H54 (cell line): ENCODE measurements at regions not wholly inside any gene's neighbourhood (a gene's known extent, or its start where the extent isn't known, plus 50 kb on each side); places are given as distances from the start of the nearest gene placed in this dataset.
A peak's percentile ranks its signal among the peaks of the same experiment; 100 is the strongest.

Experiments
- DNase-seq: peaks from one replicate; pipeline ENCODE4 v3.0.0; 2011; ENCODE audit warnings: low spot score, mixed read lengths; ENCODE audit not compliant: insufficient read length
- FAIRE-seq: peaks from 3 replicates; lab custom pipeline; 2011; peaks lifted over from hg19 to GRCh38; lab: Jason Lieb, UNC
- POLR2A ChIP-seq: IDR thresholded peaks from 2 replicates; pipeline ENCODE4 v1.6.1; 2011; ENCODE audit warnings: low read depth, mild to moderate bottlenecking, low read length

- DNase-seq (no peak), FAIRE-seq (no peak)
- TF ChIP-seq POLR2A = no peak
Observed at GRCh38 chrX:140362861-140363260, 142.0 kb downstream of the SOX3 start.

DNA sequence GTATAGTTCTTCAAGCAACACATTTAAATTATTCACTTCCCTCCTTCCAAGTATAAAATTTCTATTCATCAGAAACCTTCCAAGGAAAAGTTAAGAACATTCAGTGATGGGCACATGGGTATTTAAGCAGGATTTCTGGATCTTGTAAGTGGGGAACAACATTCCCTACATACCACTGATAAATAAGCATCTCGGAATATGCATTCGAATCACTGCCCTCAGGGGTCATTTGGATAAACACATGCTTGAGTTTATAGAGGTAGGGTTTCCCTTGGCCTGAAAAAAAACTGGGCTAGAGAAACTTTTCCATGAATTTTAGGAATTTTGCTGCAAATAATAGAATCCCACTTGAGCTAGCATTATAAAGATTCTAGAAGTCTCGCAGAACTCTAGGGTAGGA lies 143.9 kb downstream of the SOX3 start:
- no peak for DNase-seq
- no peak for FAIRE-seq
- no peak for TF ChIP-seq POLR2A

GRCh38 chrX:140360284-140360683 lies 144.6 kb downstream of the SOX3 start:
- DNase-seq (no peak), FAIRE-seq (no peak)
- no peak for TF ChIP-seq POLR2A

DNA sequence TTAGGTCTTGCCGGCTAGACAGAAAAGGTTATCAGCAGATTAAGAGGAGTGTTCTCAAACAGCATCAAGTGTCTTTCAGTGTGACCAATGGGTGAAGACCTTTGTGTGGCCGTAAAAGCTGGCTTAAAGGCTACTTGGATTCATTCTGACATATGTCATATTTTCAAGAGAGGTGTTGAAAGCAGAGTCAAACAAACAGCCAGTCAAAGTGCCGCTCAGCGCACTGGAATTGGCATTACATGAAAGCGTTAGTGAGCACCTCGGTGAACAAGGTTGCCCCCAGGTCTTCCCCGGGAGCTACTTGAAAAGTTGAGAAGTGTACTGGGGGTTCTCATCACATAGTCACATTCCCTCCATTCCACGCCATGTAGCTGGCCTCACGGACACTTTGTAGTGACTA lies 148.9 kb downstream of the SOX3 start:
- TF ChIP-seq POLR2A = no peak
- DNase-seq = no peak
- FAIRE-seq = no peak

GRCh38 chrX:140355429-140355828 lies 149.4 kb downstream of the SOX3 start:
- no peak for DNase-seq
- no peak for TF ChIP-seq POLR2A
- FAIRE-seq = no peak

DNA sequence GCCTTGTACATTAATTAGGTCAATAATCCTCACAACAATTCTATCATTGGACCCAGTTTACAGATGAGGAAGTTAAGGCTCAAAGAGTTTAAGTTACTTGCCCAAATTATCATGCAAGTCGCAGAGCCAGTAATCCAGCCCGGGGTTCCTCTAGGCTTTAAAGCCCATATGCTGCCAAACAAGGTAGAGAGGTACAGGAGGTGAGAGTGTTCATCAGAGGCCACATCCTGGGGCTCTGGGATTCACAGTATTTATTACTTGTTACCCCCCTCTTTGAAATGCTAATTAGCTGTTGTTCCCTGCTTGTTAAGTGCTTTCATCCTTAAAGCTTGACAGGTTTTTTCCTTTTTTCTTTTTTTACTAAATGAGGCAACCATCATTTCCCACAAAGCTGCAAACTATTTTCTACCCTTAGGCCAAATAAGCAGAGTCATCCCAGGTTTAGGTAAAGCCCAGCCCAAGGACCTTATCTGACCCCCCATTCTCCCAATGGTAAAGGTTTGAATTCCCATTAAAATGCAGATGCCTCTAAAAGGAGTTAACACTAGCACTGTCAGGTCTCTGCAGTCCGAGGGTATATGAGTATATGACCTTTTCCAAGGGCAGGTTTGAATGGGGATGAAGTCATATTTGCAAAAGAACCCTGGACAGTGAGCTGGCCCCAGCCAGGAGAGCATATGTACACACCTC lies 150.3 kb downstream of the SOX3 start:
- TF ChIP-seq POLR2A = no peak
- no peak for FAIRE-seq
- no peak for DNase-seq

- no peak for TF ChIP-seq POLR2A
- FAIRE-seq (no peak), DNase-seq (no peak)
Observed at GRCh38 chrX:140346729-140347128, 158.1 kb downstream of the SOX3 start.

GRCh38 chrX:140343226-140343868 lies 161.5 kb downstream of the SOX3 start:
- TF ChIP-seq POLR2A = no peak
- no peak for FAIRE-seq
- DNase-seq = no peak

- no peak for TF ChIP-seq POLR2A
- DNase-seq = no peak
- FAIRE-seq = no peak
Observed at GRCh38 chrX:140342410-140342809, 162.5 kb downstream of the SOX3 start.

DNA sequence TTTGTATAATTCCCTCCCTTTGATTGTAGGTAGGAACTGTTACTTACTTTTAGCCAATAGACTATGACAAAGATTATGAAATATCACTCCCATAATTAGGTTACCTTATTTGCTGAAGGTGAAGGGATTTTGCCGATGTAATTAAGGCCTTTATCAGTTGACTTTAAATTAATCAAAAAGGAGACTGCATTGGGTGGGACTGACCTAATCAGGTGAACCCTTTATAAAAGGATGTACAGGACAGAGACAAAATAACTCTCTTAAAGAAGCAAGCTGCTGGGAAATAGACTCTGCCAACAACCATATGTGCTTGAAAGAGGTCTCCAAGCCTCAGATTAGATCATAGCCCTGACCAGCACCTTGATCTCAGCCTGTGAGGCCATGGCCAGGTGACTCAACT lies 167.6 kb downstream of the SOX3 start:
- FAIRE-seq (no peak), DNase-seq (no peak)
- no peak for TF ChIP-seq POLR2A

DNA sequence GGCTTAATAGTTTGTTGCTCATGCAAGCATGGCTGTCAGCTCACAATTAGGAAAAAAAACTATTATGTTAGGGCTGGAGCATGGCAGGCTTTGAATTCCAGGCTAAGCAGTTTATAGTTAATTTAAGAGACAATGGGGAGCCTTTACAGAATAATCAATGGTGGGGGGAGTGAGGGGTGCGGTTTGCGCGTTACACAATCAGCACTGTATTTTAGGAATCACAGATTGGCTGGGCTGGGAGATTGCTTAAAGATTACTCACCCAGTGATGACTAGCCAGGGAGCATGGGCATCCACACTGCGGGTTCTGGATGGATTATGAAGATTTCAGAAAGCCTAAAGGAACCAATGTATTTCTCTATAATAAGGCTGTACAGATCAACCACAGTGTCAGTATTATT lies 186.6 kb downstream of the SOX3 start:
- TF ChIP-seq POLR2A = no peak
- DNase-seq (peak; percentile 1), FAIRE-seq (no peak)

- no peak for TF ChIP-seq POLR2A
- FAIRE-seq (no peak), DNase-seq (no peak)
Observed at GRCh38 chrX:140317462-140317861, 187.4 kb downstream of the SOX3 start.

GRCh38 chrX:140298960-140299825 lies 205.7 kb downstream of the SOX3 start:
- TF ChIP-seq POLR2A = no peak
- no peak for DNase-seq
- no peak for FAIRE-seq

DNA sequence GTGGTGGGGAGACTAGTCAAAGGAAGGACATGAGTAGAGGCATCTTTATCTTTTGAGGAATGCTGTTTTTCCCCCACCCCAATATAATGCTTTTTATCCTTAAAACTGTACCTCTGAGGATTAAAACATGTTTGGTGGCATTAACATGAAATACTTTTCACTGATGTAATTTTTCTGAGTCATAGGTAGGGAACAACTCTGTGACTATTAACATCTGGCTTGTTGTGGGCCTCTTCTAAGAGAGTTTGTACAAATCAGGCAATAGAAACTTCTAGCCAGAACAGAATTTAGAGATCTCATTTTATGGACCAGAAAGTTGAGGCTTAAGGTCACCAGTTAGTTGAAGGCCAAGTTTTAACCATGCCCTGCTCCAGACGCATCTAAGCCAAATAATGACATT lies 207.6 kb downstream of the SOX3 start:
- TF ChIP-seq POLR2A = no peak
- DNase-seq = no peak
- FAIRE-seq = no peak
